Gastrocnemius medialis (tissue), 4 donors: ENCODE measurements at regions not wholly inside any gene's neighbourhood (a gene's known extent, or its start where the extent isn't known, plus 50 kb on each side); places are given as distances from the start of the nearest gene placed in this dataset.
"Not testable (repeated sequence)": the region's sequence is repeated elsewhere in the genome, so short reads cannot be mapped to it uniquely, and the experiment has no call there.

ENCODE experiments used
- ATAC-seq, 2 donors: fragments of 150-250 bp; one replicate each; pipeline ENCODE4 v1.9.1; 2016
- DNase-seq, 2 donors: peaks; one replicate each; pipeline ENCODE4 v3.0.0-alpha.2; 2019
- H3K27ac ChIP-seq, 4 donors: fragments of 200-600 bp; sonication (generic); 1 replicate in 1 of 4; 2 replicates in 3 of 4; pipeline ENCODE4 v1.5.1; 2016 to 2018; ENCODE audit warnings: mild to moderate bottlenecking in 2 of 4, moderate library complexity in 1 of 4
- H3K27me3 ChIP-seq, 3 donors: fragments of 200-600 bp; sonication (generic) in 2 of 3; 1 replicate in 1 of 3; 2 replicates in 2 of 3; pipeline versions ENCODE4 v1.5.1 to v1.6.0; 2016 to 2019; ENCODE audit warnings: mild to moderate bottlenecking in 1 of 3, moderate library complexity in 1 of 3
- H3K36me3 ChIP-seq, 2 donors: fragments of 200-600 bp; sonication (generic) in 1 of 2; one replicate each; pipeline ENCODE4 v1.5.1; 2017 to 2018
- H3K4me1 ChIP-seq, 2 donors: fragments of 200-600 bp; sonication (generic) in 1 of 2; one replicate each; pipeline ENCODE4 v1.5.1; 2016 to 2017; ENCODE audit warnings: mild to moderate bottlenecking in 2 of 2
- H3K4me3 ChIP-seq, 4 donors: fragments of 200-600 bp; sonication (generic) in 3 of 4; 1 replicate in 1 of 4; 2 replicates in 3 of 4; pipeline ENCODE4 v1.5.1; 2016 to 2019; ENCODE audit warnings: mild to moderate bottlenecking in 2 of 4
- H3K9me3 ChIP-seq, 3 donors: fragments of 200-600 bp; sonication (generic) in 2 of 3; 1 replicate in 1 of 3; 2 replicates in 2 of 3; pipeline ENCODE4 v1.5.1; 2016 to 2019
- POLR2A ChIP-seq, 2 donors: fragments of 450-650 bp; IDR thresholded peaks; one replicate each; pipeline ENCODE4 v1.6.1; 2017; ENCODE audit warnings: antibody characterized with exemption in 2 of 2, mild to moderate bottlenecking in 2 of 2, moderate library complexity in 2 of 2
- in situ Hi-C, 4 donors: fragments of 200-750 bp; cut with MboI; loops; one replicate each; pipeline versions ENCODE4 v1.15.0 to v1.8.0; 2017; ENCODE audit warnings: low sequenced_read_pairs in 4 of 4
- intact Hi-C: fragments of 100-400 bp; cut with DNase I; formaldehyde crosslinking; loops from one replicate; pipeline ENCODE4 v1.15.1; 2023; ENCODE audit warnings: low total_unique reads
- TF ChIP-seq, protein P1 (sequence below), 5 experiments: fragments of 450-650 bp in 3 of 5; fragments of 200-600 bp in 2 of 5; sonication (generic) in 2 of 5; IDR thresholded peaks in 4 of 5; conservative IDR thresholded peaks in 1 of 5; 1 replicate in 4 of 5; 2 replicates in 1 of 5; pipeline ENCODE4 v1.5.1; 2016 to 2019; ENCODE audit warnings: antibody characterized with exemption in 5 of 5, mild to moderate bottlenecking in 3 of 5, moderate library complexity in 3 of 5

- ATAC-seq (no peak), DNase-seq (no peak)
- intact Hi-C loops (no loop called here), in situ Hi-C loops (no loop called here)
- H3K4me1 ChIP-seq: no peaks in the 10 kb centered on the region
- no peaks in the 10 kb centered on the region for H3K9me3 ChIP-seq
- TF ChIP-seq POLR2A (IDR thresholded peaks at IDR 0.05): no peak
- TF ChIP-seq, protein P1, sequence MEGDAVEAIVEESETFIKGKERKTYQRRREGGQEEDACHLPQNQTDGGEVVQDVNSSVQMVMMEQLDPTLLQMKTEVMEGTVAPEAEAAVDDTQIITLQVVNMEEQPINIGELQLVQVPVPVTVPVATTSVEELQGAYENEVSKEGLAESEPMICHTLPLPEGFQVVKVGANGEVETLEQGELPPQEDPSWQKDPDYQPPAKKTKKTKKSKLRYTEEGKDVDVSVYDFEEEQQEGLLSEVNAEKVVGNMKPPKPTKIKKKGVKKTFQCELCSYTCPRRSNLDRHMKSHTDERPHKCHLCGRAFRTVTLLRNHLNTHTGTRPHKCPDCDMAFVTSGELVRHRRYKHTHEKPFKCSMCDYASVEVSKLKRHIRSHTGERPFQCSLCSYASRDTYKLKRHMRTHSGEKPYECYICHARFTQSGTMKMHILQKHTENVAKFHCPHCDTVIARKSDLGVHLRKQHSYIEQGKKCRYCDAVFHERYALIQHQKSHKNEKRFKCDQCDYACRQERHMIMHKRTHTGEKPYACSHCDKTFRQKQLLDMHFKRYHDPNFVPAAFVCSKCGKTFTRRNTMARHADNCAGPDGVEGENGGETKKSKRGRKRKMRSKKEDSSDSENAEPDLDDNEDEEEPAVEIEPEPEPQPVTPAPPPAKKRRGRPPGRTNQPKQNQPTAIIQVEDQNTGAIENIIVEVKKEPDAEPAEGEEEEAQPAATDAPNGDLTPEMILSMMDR (IDR thresholded peaks at IDR 0.05 in 4 of 5, conservative IDR thresholded peaks at IDR 0.05 in 1 of 5): no peak
- no peak overlapping the region for H3K4me3 ChIP-seq
- no peak overlapping the region for H3K27ac ChIP-seq
- H3K36me3 ChIP-seq: no peaks in the 10 kb centered on the region
- no peaks in the 10 kb centered on the region for H3K27me3 ChIP-seq
Measured at GRCh38 chrX:1109580-1110119, 102.8 kb downstream of the CRLF2 start.

GRCh38 chrX:1108501-1109445, 103.7 kb downstream of the CRLF2 start:
- intact Hi-C loops (no loop called here), in situ Hi-C loops (no loop called here)
- no peaks in the 10 kb centered on the region for H3K4me1 ChIP-seq

DNA sequence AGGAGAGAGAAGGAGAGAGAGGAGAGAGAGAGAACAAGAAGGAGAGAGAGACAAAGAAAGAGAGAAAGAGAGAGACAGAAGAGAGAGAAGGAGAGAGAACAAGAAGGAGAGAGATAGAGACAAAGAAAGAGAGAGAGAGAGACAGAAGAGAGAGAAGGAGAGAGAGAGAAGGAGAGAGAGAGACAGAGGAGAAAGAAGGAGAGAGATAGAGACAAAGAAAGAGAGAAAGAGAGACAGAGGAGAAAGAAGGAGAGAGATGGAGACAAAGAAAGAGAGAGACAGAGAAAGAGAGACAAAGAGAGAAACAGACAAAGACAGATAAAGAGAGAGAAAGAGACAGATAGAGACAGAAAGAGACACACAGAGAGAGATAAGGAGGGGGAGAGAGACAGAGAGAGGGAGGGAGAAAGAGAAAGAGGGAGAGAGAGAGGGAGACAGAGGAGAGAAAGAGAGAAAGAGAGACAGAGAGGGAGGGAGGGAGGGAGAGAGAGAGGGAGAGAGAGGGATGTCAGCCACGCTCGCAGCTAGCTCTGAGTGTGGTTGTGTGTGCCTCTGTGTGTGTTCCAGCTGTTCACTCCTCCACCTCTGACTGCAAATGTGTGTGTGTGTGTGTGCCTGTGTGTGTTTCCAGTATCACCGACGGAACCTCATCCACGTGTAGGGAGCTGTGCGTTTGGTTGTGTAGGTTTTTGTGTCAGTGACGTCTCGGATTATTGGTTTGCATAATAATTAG, 105.8 kb downstream of the CRLF2 start:
- Histone ChIP-seq H3K4me1 (no peaks in the 10 kb centered on the region), H3K9me3 (no peaks in the 10 kb centered on the region), H3K4me3 (no peak overlapping the region), H3K36me3 (no peaks in the 10 kb centered on the region), H3K27ac (no peak overlapping the region), H3K27me3 (no peaks in the 10 kb centered on the region)
- intact Hi-C loops: no loop called here
- DNase-seq (no peak), ATAC-seq (no peak)
- in situ Hi-C loops: no loop called here
- no peak for TF ChIP-seq POLR2A (IDR thresholded peaks at IDR 0.05)
- TF ChIP-seq, protein P1 (IDR thresholded peaks at IDR 0.05 in 4 of 5, conservative IDR thresholded peaks at IDR 0.05 in 1 of 5): no peak

More at GRCh38 chrX:1108501-1109445, 103.7 kb downstream of the CRLF2 start:
- no peaks in the 10 kb centered on the region for H3K27me3 ChIP-seq
- H3K9me3 ChIP-seq: no peaks in the 10 kb centered on the region
- no peak for TF ChIP-seq POLR2A (IDR thresholded peaks at IDR 0.05)
- TF ChIP-seq, protein P1 (IDR thresholded peaks at IDR 0.05 in 4 of 5, conservative IDR thresholded peaks at IDR 0.05 in 1 of 5): no peak
- DNase-seq (no peak), ATAC-seq (no peak)
- H3K27ac ChIP-seq: no peak overlapping the region
- no peak overlapping the region for H3K4me3 ChIP-seq
- H3K36me3 ChIP-seq: no peaks in the 10 kb centered on the region

DNA sequence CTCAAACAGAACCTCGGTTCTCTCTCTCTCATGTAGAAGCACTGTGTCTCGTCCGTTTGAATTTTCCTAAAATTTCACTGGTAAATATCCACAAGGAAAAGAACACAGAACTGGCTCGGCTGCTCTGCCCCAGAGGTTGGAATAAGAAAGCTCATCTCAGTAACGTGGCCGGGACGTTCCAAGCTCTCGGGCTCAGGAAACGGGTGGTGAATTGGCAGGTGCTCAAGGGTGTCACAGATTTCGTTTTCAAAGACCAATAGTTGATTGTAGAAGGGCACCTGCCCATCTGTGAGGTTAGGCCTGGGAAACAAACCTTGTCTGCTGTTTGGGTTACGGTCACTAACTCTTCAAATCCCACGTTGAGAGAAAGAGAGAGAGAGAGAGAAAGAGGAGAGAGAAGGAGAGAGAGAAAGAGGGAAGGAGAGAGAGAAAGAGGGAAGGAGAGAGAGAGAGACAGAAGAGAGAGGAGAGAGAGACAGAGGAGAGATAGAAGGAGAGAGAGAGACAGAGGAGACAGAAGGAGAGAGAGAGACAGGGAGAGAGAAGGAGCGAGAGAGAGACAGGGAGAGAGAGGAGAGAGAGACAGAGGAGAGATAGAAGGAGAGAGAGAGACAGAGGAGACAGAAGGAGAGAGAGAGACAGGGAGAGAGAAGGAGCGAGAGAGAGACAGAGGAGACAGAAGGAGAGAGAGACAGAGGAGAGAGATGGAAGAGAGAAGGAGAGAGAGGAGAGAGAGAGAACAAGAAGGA, 106.6 kb downstream of the CRLF2 start:
- in situ Hi-C loops: no loop called here
- DNase-seq: no peak
- intact Hi-C loops: no loop called here
- no peak overlapping the region for H3K4me3 ChIP-seq
- no peak for ATAC-seq
- no peaks in the 10 kb centered on the region for H3K27me3 ChIP-seq
- H3K36me3 ChIP-seq: no peaks in the 10 kb centered on the region
- no peak overlapping the region for H3K27ac ChIP-seq
- no peaks in the 10 kb centered on the region for H3K9me3 ChIP-seq
- H3K4me1 ChIP-seq: no peaks in the 10 kb centered on the region
- no peak for TF ChIP-seq POLR2A (IDR thresholded peaks at IDR 0.05)
- TF ChIP-seq, protein P1 (IDR thresholded peaks at IDR 0.05 in 4 of 5, conservative IDR thresholded peaks at IDR 0.05 in 1 of 5): no peak

GRCh38 chrX:1105031-1105430, 107.4 kb downstream of the CRLF2 start:
- in situ Hi-C loops, ATAC-seq, H3K27me3 ChIP-seq, H3K4me1 ChIP-seq, H3K9me3 ChIP-seq, H3K36me3 ChIP-seq, H3K4me3 ChIP-seq, DNase-seq, H3K27ac ChIP-seq, intact Hi-C loops: not testable (repeated sequence)
